Neuron (in vitro differentiated cells): ENCODE measurements at regions not wholly inside any gene's neighbourhood (a gene's known extent, or its start where the extent isn't known, plus 50 kb on each side); places are given as distances from the start of the nearest gene placed in this dataset.
"Not testable (repeated sequence)": the region's sequence is repeated elsewhere in the genome, so short reads cannot be mapped to it uniquely, and the experiment has no call there.

ENCODE experiments used
- H2AFZ ChIP-seq: one replicate; pipeline ENCODE4 v1.6.1; 2013; ENCODE audit warnings: low read depth, mild to moderate bottlenecking, inconsistent platforms, low read length, moderate library complexity
- H3K27me3 ChIP-seq: one replicate; pipeline ENCODE4 v1.6.1; 2013; ENCODE audit warnings: low read length; ENCODE audit not compliant: insufficient read depth
- H3K36me3 ChIP-seq: one replicate; pipeline ENCODE4 v1.6.1; 2013; ENCODE audit warnings: low read length; ENCODE audit not compliant: insufficient read depth
- H3K4me1 ChIP-seq: one replicate; pipeline ENCODE4 v1.6.1; 2013; ENCODE audit warnings: low read length; ENCODE audit not compliant: insufficient read depth
- H3K4me3 ChIP-seq: 2 replicates; pipeline ENCODE4 v1.5.1; 2013; ENCODE audit warnings: mild to moderate bottlenecking, low read length, moderate library complexity
- H3K9me3 ChIP-seq: one replicate; pipeline ENCODE4 v1.6.1; 2013; ENCODE audit warnings: low read length

DNA sequence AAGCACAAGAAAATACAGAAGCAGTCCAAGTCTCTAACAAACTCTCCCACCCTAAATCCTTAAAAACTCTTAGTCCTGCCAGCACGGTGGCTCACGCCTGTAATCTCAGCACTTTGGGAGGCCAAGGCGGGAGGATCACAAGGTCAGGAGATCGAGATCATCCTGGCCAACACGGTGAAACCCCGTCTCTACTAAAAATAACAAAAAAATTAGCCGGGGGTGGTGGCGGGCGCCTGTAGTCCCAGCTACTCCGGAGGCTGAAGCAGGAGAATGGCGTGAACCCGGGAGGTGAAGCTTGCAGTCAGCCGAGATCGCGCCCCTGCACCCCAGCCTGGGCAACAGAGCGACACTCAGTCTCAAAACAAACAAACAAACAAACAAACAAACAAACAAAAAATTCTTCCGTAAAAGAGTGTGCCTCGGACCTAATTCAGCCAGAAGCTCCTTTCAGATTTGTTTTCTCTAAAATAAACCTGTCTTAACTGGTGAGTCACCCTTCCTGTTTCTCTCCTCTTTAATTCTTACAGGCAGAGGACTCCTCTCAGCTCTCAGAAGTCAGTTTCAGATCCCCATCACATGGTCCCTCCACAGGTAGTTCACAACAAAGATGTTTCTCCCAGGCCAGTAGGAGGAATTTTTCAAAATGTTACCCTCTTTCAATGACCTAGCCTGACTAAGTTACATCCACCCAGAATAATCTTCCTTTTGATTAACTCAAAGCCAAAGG, 953.2 kb downstream of the STIM2 start:
- not testable (repeated sequence) for H3K9me3 ChIP-seq, H3K4me1 ChIP-seq, H3K27me3 ChIP-seq, H3K4me3 ChIP-seq, H2AFZ ChIP-seq, H3K36me3 ChIP-seq

- peaks cover 2% of the 10 kb centered on the region for H3K9me3 ChIP-seq
- H3K27me3 ChIP-seq: no peaks in the 10 kb centered on the region
- H3K36me3 ChIP-seq: no peaks in the 10 kb centered on the region
- H3K4me1 ChIP-seq: no peaks in the 10 kb centered on the region
- H2AFZ ChIP-seq: no peak overlapping the region
- no peak overlapping the region for H3K4me3 ChIP-seq
Observed at GRCh38 chr4:27819246-27819645, 958.6 kb downstream of the STIM2 start.

DNA sequence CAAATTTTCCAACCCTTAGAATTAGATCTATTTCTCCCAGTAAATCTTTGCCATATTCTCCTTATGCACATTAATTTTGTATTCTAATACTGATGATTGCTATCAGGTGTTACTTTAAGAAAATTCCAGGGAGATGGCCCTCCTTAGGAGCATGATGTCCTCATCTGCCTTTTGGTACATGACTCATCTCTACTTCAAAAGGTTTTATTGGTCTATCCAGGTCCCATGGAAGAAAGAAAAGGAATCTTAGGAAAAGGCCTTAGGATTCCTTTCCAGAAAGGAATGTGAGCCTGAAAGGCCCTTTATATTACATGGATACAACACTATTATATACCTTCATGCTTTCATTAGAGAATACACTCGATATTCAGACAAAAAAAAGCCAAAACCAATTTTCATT, 968.2 kb downstream of the STIM2 start:
- Histone ChIP-seq H3K4me3 (no peak overlapping the region), H3K36me3 (no peaks in the 10 kb centered on the region), H2AFZ (no peak overlapping the region)

GRCh38 chr4:27830251-27830650, 969.6 kb downstream of the STIM2 start:
- H3K9me3 ChIP-seq: no peaks in the 10 kb centered on the region
- H3K4me1 ChIP-seq: no peaks in the 10 kb centered on the region
- H3K27me3 ChIP-seq: no peaks in the 10 kb centered on the region
- H2AFZ ChIP-seq: no peak overlapping the region
- H3K4me3 ChIP-seq: no peak overlapping the region
- no peaks in the 10 kb centered on the region for H3K36me3 ChIP-seq

More for the DNA sequence above, 968.2 kb downstream of the STIM2 start:
- Histone ChIP-seq H3K4me1 (no peaks in the 10 kb centered on the region), H3K9me3 (no peaks in the 10 kb centered on the region), H3K27me3 (no peaks in the 10 kb centered on the region)

DNA sequence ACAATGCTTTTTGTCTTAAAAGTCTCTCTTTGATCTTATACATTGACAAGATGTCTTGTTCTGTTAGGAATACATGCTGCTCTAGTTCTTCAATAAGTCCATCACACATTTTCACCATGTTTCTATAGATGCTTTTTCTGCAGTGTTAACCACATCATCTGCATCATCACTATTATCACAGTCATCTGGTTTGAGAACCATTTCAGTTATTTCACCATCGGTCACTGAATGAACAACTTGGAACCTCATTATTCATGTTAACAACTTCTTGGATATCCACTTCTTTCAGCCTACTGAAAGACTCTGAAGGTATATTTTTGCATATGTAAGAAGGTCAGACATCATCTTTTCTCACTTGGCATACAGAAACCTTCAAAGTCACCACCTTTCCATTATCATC, 975.2 kb downstream of the STIM2 start:
- no peak overlapping the region for H2AFZ ChIP-seq
- no peaks in the 10 kb centered on the region for H3K9me3 ChIP-seq
- peaks cover 2% of the 10 kb centered on the region for H3K4me1 ChIP-seq
- no peaks in the 10 kb centered on the region for H3K36me3 ChIP-seq
- no peaks in the 10 kb centered on the region for H3K27me3 ChIP-seq
- no peak overlapping the region for H3K4me3 ChIP-seq

- Histone ChIP-seq H2AFZ (no peak overlapping the region), H3K9me3 (no peaks in the 10 kb centered on the region), H3K36me3 (no peaks in the 10 kb centered on the region)
Observed at GRCh38 chr4:27836523-27836922, 975.9 kb downstream of the STIM2 start.

DNA sequence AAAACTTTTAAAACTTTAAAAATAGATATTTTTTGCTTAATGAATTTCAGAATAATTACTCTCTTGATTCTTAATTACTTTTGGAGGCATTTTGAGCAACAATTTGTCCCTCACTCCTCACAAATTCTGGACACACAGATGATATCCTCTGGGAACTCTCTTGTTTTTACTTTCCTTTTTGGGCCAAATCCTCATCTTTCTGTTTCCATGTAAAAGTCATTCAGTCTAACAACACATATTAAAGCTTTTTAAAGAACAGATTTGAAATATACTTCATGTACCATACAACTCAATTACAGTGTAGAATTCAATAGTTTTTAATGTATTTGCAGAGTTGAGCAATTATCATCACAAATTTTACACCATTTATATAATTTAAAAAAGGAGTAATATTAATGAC, 983.1 kb downstream of the STIM2 start:
- H3K36me3 ChIP-seq: no peaks in the 10 kb centered on the region
- H3K4me3 ChIP-seq: no peak overlapping the region
- no peak overlapping the region for H2AFZ ChIP-seq
- H3K4me1 ChIP-seq: no peaks in the 10 kb centered on the region
- no peaks in the 10 kb centered on the region for H3K9me3 ChIP-seq
- no peaks in the 10 kb centered on the region for H3K27me3 ChIP-seq

More at GRCh38 chr4:27836523-27836922, 975.9 kb downstream of the STIM2 start:
- H3K4me1 ChIP-seq: peaks cover 2% of the 10 kb centered on the region
- H3K27me3 ChIP-seq: no peaks in the 10 kb centered on the region
- no peak overlapping the region for H3K4me3 ChIP-seq

GRCh38 chr4:27844376-27844775, 983.7 kb downstream of the STIM2 start:
- H3K4me3 ChIP-seq: no peak overlapping the region
- no peaks in the 10 kb centered on the region for H3K27me3 ChIP-seq
- H3K4me1 ChIP-seq: no peaks in the 10 kb centered on the region
- no peak overlapping the region for H2AFZ ChIP-seq
- no peaks in the 10 kb centered on the region for H3K36me3 ChIP-seq
- no peaks in the 10 kb centered on the region for H3K9me3 ChIP-seq

DNA sequence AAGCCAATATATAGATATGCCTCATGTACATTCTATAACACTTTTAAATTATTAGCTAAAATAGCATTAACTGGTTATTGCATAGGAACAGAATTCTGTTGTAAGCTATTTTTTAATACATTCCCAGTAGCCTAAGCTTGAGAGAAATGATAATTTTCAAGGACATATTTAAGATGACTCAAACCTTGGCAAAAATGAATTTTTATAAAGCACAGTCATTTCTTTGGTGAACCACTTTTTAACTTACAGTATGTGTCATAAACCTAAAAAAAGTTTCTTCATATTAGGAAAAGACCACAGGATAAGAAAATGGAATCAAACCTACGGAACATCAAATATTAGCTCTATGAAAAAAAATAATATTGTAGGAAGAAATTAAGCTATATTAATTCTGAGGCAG, 986.3 kb downstream of the STIM2 start:
- no peaks in the 10 kb centered on the region for H3K27me3 ChIP-seq
- no peaks in the 10 kb centered on the region for H3K9me3 ChIP-seq
- no peak overlapping the region for H2AFZ ChIP-seq
- H3K36me3 ChIP-seq: no peaks in the 10 kb centered on the region
- H3K4me1 ChIP-seq: no peaks in the 10 kb centered on the region
- no peak overlapping the region for H3K4me3 ChIP-seq

GRCh38 chr4:27861381-27861787, 1000.7 kb downstream of the STIM2 start:
- no peaks in the 10 kb centered on the region for H3K9me3 ChIP-seq
- no peak overlapping the region for H2AFZ ChIP-seq
- H3K27me3 ChIP-seq: no peaks in the 10 kb centered on the region

GRCh38 chr4:27861802-27862201, 1001.2 kb downstream of the STIM2 start:
- Histone ChIP-seq H3K27me3 (no peaks in the 10 kb centered on the region), H3K9me3 (no peaks in the 10 kb centered on the region), H3K4me1 (no peaks in the 10 kb centered on the region), H2AFZ (no peak overlapping the region), H3K4me3 (no peak overlapping the region), H3K36me3 (no peaks in the 10 kb centered on the region)

More at GRCh38 chr4:27861381-27861787, 1000.7 kb downstream of the STIM2 start:
- Histone ChIP-seq H3K4me3 (no peak overlapping the region), H3K36me3 (no peaks in the 10 kb centered on the region), H3K4me1 (no peaks in the 10 kb centered on the region)

GRCh38 chr4:27873596-27873995, 1013.0 kb downstream of the STIM2 start:
- Histone ChIP-seq H3K4me1 (no peaks in the 10 kb centered on the region), H3K9me3 (no peaks in the 10 kb centered on the region), H3K27me3 (no peaks in the 10 kb centered on the region), H3K4me3 (no peak overlapping the region), H3K36me3 (no peaks in the 10 kb centered on the region), H2AFZ (no peak overlapping the region)

GRCh38 chr4:27881705-27882104, 1021.1 kb downstream of the STIM2 start:
- no peaks in the 10 kb centered on the region for H3K36me3 ChIP-seq
- no peaks in the 10 kb centered on the region for H3K9me3 ChIP-seq
- no peak overlapping the region for H3K4me3 ChIP-seq
- no peaks in the 10 kb centered on the region for H3K27me3 ChIP-seq
- H2AFZ ChIP-seq: no peak overlapping the region
- H3K4me1 ChIP-seq: no peaks in the 10 kb centered on the region

DNA sequence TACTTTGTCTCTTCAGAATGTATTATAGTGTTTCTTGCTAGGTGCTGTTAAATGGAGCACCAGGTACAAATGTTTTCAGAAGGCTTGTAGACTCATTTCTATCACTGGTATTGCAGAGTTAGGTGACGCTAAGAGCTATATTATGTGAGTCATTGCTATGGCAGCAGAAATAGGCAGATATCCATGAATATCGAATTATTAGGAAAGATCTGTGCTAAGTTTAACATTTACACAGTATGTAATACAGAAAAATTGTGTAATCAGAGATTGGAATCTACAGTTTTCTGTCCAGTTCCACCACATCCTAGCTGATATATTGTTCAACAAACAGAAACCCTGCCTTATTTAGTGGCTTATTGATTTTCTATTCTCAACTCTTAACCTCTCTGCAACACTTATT, 1025.5 kb downstream of the STIM2 start:
- H2AFZ ChIP-seq: no peak overlapping the region
- no peaks in the 10 kb centered on the region for H3K9me3 ChIP-seq
- H3K27me3 ChIP-seq: no peaks in the 10 kb centered on the region
- H3K36me3 ChIP-seq: no peaks in the 10 kb centered on the region
- H3K4me1 ChIP-seq: peaks cover 3% of the 10 kb centered on the region
- H3K4me3 ChIP-seq: no peak overlapping the region
